ENCODE measurements at regions not wholly inside any gene's neighbourhood (a gene's known extent, or its start where the extent isn't known, plus 50 kb on each side); places are given as distances from the start of the nearest gene placed in this dataset.

- peaks cover 23 to 32% of the 10 kb centered on the region in 2 experiments for H3K4me1 Mint-ChIP-seq
- no peaks in the 10 kb centered on the region for H3K9me3 Mint-ChIP-seq
- peaks cover 4% of the 10 kb centered on the region; the same call in 1 of the 2 replicates for H3K4me1 ChIP-seq (ENCODE audit: insufficient read depth, low read length)
- no peak overlapping the region for H4K91ac ChIP-seq (ENCODE audit: insufficient read length, low read depth, low read length)
- H2BK5ac ChIP-seq (ENCODE audit: insufficient read length, low read length), result no peak overlapping the region
- no peak overlapping the region for H4K5ac ChIP-seq (ENCODE audit: insufficient read length, low read depth, low read length)
- H4K20me1 ChIP-seq (ENCODE audit: control insufficient read depth, insufficient read depth, insufficient read length), result no peaks in the 10 kb centered on the region
- H3K9ac ChIP-seq (ENCODE audit: extremely low read depth, insufficient read length, low read length), result no peak overlapping the region
- H3K79me2 ChIP-seq (ENCODE audit: insufficient read depth, low read length), result no peaks in the 10 kb centered on the region
- H2AFZ ChIP-seq (ENCODE audit: low read length), result no peak overlapping the region
- H2AK5ac ChIP-seq (ENCODE audit: insufficient read length, low read length), result no peak overlapping the region
- no peak overlapping the region for H4K8ac ChIP-seq (replicated peaks; ENCODE audit: insufficient read length, low read depth, low read length)
- H3K27ac ChIP-seq (ENCODE audit: insufficient read length, low read depth, low read length), result no peak overlapping the region
- no peak overlapping the region for H3T11ph ChIP-seq (ENCODE audit: low read length)
- H3K23me2 ChIP-seq (ENCODE audit: insufficient read length, low read depth, low read length, poor library complexity, severe bottlenecking), result no peaks in the 10 kb centered on the region
- no peak for TF ChIP-seq CTCF (conservative IDR thresholded peaks at IDR 0.05)
- 0 out of 5 replicates have a peak overlapping the region, but pooled peaks of 1 of the 2 experiments have one; percentile 24 for H3K4me3 Mint-ChIP-seq
- no peak overlapping the region for H3K18ac ChIP-seq (ENCODE audit: insufficient read length, low read depth, low read length)
- no peak overlapping the region for H3K56ac ChIP-seq (ENCODE audit: insufficient read length, low read depth, low read length)
- no peak overlapping the region for H3K4me2 ChIP-seq (ENCODE audit: insufficient read depth, insufficient read length, low read length)
- no peak overlapping the region for H3K23ac ChIP-seq (ENCODE audit: insufficient read length, low read depth, low read length)
- DNase-seq, result peak; percentile 90
- H3K36me3 Mint-ChIP-seq (ENCODE audit: insufficient read depth in 1 of 3, low read depth in 3 of 3), result no peaks in the 10 kb centered on the region
- H3K9me3 ChIP-seq (ENCODE audit: control insufficient read depth, low read depth, low read length), result no peaks in the 10 kb centered on the region
- no CpG with 5 or more reads among the region's 5 CpGs for WGBS (ENCODE audit: extremely low coverage, insufficient read length, low lambda C conversion rate)
- H3K79me1 ChIP-seq (ENCODE audit: insufficient read depth, low read depth, low read length, poor library complexity, severe bottlenecking), result no peaks in the 10 kb centered on the region
- peak overlapping the region; percentile 29 to 95 (median 42); a peak in 6 of 7 replicates for H3K27ac Mint-ChIP-seq
- H2BK120ac ChIP-seq (ENCODE audit: low read depth, low read length, poor library complexity, severe bottlenecking), result no peak overlapping the region
- H2BK15ac ChIP-seq (ENCODE audit: low read depth, low read length), result no peak overlapping the region
- H3K27me3 ChIP-seq (ENCODE audit: insufficient read depth, low read length), result no peaks in the 10 kb centered on the region
- no peak overlapping the region for H3K4ac ChIP-seq (ENCODE audit: low read depth, low read length)
- H3K14ac ChIP-seq (ENCODE audit: insufficient read depth, low read length), result no peak overlapping the region
- H3K27me3 Mint-ChIP-seq (ENCODE audit: low read depth), result no peaks in the 10 kb centered on the region
- no peak overlapping the region for H2BK12ac ChIP-seq (ENCODE audit: insufficient read length, low read depth, low read length)
- no peak overlapping the region for H2BK20ac ChIP-seq (ENCODE audit: low read depth, low read length, poor library complexity, severe bottlenecking)
These were observed 755.1 kb downstream of the ROBO2 start for GRCh38 chr3:77795013-77795412.
